ENCODE measurements at regions not wholly inside any gene's neighbourhood (a gene's known extent, or its start where the extent isn't known, plus 50 kb on each side); places are given as distances from the start of the nearest gene placed in this dataset.
"Not testable (repeated sequence)": the region's sequence is repeated elsewhere in the genome, so short reads cannot be mapped to it uniquely, and the experiment has no call there.

GRCh38 chr1:10942542-10942912, 69.9 kb upstream of the TARDBP start:
- DNase-seq, result no peak

GRCh38 chr1:10943041-10943440, 69.4 kb upstream of the TARDBP start:
- DNase-seq, result no peak

GRCh38 chr1:10943991-10944730, 68.3 kb upstream of the TARDBP start:
- no peak for DNase-seq

DNA sequence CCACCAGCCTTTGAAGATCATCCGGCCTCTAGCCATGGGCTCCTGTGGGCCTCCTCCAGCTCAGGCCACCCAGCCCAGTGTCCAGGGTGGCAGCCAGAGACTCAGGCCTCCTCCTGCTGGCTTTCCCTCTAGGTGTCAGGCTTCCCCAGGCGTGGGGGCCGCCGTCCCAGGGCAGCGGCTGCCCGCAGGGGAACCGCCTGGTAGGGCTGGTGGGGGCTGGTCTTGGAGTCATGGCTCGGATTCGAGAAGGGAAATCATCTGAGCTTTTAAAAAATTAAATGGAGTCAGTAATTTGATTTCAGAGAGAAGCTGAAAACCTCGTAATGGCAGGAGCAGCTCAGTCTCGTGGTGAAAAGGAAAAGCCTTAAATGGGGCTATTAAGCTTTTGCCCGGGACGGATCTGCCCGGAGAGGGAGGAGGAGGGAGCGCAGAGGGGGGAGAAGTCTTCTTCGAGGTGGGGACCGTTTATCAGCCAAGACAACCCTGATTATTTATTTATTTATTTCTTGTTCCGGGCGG, 66.4 kb upstream of the TARDBP start:
- DNase-seq, result no peak

DNA sequence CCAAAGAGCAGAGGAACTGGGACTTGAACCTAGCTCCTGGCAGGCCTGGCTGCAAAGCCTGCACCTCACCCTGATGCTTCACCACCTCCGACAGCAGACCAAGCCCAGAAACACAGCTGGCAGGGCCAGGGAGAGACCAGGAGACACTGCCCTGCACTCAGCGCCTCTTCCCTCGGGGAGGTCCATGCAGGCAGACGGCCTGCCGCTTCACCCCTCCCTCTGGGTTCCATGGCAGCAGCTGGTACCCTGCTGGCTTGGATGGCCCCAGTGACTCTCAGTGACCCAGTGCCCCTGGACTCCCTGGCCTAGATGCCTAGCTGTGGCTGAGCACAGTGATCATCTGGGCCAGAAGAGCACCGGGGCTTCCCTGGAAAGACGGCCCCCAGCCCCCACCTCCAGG, 65.3 kb upstream of the TARDBP start:
- DNase-seq, result no peak

DNA sequence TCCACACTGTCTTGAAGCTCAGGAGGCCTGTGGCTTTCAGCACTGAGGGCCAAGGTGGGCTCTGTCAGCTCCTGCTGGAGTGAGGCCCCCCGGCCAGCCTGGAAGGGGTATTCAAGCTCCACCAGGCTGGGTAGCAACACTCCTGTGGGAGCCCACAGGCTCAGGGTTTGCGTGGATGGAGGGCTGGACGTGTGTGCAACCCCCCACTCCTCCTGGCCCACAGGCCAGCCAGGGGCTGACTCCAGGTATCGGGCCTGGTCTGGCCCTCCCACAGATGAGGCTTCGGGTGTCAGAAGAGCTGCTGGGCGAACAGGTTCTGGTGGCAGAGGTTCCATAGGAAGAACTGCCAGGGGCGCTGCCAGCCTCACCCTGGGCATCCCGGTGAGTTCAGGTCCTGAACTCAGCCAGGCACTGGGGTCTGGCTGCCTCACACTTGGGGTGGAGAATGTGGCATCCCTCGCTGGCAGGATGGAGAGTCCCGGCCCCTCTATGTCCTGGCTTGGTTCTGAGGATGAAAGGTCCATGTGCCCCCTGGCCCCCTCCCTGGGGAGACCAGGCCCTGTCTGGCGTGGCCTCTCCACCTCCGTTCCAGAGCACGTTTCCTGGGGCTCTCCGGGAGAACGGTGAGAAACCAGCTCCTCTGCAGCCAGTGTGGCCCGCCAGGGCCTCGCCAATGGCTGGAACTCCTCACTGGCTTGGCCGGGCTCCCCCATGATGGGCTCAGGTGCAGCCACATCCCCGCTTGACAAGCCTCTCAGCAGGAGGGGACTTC, 64.6 kb upstream of the TARDBP start:
- no peak for DNase-seq

DNA sequence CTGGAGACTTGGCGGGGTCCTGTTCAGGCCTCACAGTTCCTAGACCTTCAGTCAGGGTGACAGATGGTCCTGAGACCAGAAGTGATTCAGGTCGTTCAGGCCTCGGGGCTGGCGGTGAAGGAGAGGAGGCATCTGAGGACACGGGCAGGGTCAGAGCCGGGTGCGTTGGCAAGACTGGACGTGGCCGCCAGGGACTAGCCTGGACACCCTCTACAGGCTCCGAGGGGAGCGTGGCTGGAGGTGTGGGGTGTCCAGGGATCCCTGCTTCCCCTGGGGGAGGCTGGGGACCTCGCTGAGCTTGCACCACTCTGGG, 64.0 kb upstream of the TARDBP start:
- no peak for DNase-seq

GRCh38 chr1:10950316-10951172, 61.9 kb upstream of the TARDBP start:
- no peak for DNase-seq

GRCh38 chr1:10951298-10951697, 61.2 kb upstream of the TARDBP start:
- DNase-seq, result not testable (repeated sequence)

DNA sequence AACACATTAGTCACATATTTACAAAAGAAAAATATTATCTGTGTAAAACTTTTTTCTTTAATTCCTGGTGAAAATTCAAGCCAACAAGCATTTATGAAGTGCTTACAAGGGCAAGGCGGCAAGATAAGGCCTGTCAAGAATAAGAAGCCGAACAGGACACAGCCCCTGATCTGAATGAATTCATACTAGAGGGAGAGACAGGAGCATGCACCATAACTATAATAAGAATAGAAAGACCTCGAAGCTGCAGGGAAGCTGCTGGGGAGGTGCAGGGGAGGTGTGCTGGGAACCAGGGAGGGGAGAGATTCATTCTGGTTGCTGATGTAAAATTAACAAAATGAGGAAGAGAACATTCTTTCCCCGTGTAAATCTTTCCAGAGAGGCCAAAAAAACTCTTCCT, 60.5 kb upstream of the TARDBP start:
- no peak for DNase-seq

DNA sequence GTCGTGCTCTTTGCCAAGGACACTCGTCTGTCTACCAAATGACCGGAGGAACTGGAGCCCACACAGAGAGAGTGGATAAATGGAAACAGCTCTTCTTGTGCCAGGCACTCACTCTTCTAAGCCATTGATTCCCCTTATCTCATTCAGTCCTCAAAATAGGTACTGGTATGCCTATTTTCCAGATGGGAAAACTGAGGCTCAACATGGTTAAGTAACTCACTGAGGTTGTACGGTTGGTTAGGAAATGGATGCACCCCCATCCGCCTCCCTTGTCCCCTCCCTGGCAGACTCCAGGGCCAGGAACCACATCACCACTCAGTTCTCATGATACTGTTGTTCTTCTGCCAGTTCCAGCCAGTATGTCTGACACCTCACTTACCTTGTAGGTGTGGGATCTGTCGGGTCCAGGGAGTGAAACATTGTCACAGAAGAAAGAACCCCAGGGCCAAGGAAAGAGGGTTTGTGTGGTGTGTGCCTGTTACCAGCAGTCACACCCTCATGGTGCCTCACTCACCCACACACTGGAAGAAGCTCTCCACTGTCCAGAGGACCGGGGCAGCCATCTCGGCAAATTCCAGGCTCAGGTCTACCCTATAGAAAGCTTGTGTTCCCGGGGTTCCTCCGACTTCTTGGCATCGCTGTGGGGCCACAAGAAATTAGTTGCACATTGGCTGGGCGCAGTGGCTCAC, 58.8 kb upstream of the TARDBP start:
- DNase-seq, result no peak

GRCh38 chr1:10957133-10957532, 55.3 kb upstream of the TARDBP start:
- no peak for DNase-seq

DNA sequence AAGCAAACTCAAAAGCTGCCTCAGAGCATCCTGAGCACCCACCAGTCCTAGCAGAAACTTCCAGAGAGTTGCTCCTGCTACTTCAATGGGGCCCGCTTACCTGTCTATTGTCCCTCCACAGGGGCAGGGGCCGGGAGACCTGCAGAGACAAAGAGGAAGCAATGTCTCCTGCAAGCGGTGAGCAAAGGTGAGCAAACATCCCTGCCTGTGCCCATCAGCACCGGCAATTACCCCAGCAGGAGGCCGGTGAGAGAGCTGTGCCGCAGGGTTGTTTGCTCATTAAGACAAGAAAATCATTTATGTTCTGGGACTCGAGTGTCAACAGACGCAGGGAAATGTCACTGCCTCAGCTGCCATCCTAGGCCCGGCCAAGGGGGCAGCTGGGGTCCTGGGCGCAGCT, 53.8 kb upstream of the TARDBP start:
- DNase-seq, result no peak

GRCh38 chr1:10960411-10961299, 51.8 kb upstream of the TARDBP start:
- peak; percentile 39 for DNase-seq

- DNase-seq, result no peak
Observed at GRCh38 chr1:10961300-10961833, 51.1 kb upstream of the TARDBP start.

- peak; percentile 17 for DNase-seq
Observed at GRCh38 chr1:10962483-10962882, 50.0 kb upstream of the TARDBP start.

Data from NCI-H226 (cell line).